GM18870 (cell line): ENCODE measurements at regions not wholly inside any gene's neighbourhood (a gene's known extent, or its start where the extent isn't known, plus 50 kb on each side); places are given as distances from the start of the nearest gene placed in this dataset.

Experiments used
- ATAC-seq: cut with Tn5 transposase; IDR thresholded peaks from one replicate; pipeline ENCODE4 v1.9.1; 2021; ENCODE audit warnings: moderate library complexity; ENCODE audit not compliant: unreplicated experiment

DNA sequence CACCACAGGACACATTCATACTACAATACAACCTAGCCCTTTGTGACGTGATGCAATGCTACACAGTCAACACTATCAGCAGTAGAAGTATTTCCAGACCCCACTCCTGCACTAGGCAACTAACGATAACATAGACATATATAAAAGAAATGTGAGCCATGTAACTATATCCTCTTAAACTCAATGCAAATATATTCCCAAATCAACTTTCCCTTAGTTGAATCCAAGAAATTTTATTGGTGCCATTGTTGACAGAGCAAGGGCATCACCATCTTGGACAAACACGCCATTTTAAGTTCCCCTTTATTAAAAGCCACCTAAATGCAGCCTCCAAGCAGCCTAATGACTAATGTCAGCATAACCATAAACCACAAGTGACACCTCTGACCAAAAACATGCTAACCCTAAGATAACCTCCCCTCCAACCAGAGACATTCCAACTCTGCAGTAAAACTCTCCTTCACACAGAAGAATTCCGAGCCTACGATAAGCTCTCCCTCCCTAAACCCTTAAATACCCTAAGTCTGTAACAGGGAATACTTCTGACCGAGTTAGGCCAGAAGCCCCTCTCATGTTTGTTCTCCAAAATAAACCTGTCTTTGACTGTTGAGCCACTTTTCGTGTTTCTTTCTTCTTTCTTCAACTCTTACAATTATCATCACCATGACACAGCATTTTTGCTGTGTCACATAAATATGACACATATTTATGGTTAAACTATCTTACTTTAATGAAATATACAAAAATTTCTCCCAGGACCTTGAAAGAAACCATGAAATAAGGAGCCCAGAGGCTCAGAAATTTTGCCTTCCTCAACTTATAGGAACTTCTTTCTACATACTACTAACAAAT, 1497.8 kb downstream of the EFNA5 start:
- no peak for ATAC-seq

DNA sequence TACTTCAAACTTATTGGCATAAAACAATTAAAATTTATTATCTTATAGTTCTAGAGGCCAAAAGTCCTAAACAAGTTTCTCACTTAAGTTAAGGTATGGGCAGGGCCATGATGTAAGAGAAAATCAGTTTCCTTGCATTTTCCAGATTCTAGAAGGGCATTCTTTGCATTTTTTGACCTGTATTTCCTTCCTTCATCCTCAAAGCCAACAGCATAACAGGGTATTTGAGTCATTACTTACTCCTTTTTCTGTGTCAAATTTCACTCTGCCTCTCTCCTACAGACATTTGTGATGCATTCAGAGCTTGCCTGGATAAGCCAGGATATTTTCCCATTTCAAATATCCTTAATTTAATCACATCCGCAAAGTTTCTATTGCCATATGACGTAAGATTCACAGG, 1499.0 kb downstream of the EFNA5 start:
- ATAC-seq = no peak

DNA sequence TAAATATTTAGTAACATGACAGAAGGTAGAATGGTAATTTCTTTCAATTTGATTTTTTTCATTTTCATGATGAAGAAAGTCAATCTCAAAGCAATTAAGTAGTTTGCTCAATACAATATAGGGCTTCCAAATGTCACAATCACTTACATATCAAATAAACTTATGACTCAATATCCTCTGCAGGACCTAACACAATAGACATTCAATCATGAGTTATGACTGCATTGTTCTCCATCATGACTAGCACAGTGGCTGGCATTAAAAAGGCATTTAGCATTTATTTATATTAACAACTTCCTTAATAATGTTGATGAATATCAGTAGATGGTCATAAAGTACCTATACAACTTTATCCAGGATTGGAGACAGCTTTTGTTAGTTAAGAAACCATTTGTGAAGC, 1499.6 kb downstream of the EFNA5 start:
- ATAC-seq = no peak

DNA sequence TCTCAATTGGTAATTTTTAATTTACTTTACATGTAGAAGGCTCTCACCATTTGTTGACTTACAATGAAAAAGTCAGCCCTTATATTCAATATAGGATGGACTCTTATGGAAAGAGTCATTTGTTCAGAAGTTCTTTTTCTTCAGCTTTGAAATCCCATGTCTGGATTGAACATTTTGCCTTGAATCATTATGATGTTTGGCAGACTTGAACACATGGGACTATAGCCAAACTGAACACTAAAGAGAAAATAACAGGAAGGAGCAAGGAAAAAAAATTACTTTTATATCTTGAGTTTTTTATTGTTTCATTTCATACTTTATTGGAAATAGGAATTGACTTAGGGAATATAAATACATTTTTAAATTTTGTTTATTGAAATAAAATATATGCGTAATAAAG, 1503.0 kb downstream of the EFNA5 start:
- no peak for ATAC-seq

DNA sequence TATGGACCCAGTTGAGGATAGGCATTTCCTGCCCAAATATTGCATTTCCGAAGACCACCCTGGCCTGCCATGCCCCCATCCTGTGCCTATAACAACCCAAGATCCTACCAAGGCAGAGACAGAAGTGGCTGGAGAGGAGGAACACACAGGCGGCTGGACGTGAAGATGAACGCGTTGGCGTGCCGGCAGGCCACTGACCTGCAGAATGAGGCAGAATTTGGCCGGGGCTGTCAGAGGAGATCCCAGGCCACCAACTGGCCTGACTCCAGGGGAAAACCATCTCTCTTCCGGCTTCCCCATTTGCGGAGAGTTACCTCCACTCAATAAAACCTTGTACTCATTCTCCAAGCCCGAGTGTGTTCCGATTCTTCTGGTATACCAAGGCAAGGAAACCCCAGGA, 1507.5 kb downstream of the EFNA5 start:
- ATAC-seq = no peak

DNA sequence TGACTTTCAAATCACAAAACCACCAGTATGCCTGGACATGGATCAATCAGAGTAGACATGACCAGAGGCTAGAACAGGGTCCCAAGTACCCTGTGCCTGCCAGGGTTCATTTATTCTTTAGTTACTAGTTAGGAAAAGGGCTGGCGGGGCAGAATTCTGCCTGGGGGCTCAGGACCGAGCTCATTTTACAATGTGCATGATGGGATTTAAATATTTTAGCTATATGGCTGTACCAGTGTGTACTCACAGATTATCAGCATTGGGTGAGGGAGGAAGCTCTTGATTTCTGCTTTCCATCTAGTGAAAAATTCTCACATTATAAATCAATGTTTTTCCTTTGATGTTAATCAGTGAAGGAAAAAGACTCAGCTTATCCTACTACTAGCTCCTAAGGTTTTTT, 1511.1 kb downstream of the EFNA5 start:
- no peak for ATAC-seq

DNA sequence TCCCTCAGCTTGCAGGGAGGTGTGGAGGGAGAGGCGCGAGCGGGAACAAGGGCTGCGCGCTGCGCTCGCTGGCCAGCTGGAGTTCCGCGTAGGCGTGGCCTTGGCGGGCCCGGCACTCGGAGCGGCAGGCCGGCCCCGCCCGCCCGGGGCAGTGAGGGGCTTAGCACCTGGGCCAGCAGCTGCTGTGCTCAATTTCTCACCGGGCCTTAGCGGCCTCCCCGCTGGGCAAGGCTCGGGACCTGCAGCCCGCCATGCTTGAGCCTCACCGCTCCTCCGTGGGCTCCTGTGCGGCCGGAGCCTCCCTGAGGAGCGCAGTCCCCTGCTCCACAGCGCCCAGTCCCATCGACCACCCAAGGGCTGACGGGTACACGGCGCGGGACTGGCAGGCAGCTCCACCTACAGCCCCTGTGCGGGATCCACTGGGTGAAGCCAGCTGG, 1516.4 kb downstream of the EFNA5 start:
- no peak for ATAC-seq

DNA sequence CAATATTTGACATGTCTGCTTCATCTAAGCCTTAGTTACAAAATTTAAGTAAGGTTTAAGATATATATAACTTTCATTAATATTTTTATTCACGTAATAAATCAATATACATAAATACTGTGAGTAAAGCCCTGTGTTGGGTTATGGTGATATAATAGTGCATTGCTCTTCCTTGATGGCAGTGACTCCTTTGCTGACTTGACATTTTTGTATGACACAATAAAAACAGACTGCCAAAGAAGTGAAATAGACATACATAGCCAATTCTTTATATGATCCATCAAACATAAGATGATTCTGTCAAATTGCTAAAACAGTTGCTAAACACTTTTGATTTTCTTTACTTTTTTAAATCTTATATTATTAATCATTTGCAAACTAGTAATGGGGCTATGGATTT, 1518.2 kb downstream of the EFNA5 start:
- ATAC-seq = no peak

DNA sequence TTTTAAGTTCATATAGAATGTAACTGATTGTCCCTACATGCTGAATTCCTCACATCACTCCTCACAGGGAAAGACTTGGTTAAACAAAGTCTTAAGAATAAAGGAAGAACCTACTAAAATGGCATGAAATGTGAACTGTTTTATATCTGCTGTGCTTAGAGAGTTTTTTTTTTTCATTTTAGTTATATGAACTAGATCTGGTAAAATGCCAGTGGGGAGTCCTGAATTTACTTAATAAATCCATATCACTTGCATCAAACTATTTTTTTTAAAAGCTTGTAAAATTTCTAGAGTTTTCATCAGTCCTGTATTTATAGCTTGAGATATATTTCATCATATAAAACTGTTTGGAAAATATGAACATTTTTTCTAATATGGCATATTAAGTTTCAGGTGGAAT, 1528.6 kb downstream of the EFNA5 start:
- ATAC-seq = no peak

DNA sequence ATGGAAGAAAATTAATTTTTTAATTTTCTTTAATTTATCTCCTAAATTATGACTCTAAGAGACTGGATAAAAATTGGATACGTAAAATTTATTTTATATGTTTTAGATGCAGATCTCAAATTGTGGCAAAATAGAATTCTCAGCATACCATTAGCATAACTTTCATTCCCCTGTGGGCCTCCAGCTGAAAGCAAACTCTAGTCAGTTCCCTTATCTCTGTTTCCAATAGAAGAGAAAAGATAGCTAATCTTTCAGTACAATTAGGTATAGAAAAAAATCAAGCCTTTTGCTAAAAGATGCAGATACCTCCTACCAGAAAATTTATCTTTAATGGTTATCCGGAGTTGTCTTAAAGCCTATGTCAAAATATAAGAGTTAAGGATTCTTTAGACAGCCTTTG, 1530.6 kb downstream of the EFNA5 start:
- no peak for ATAC-seq

DNA sequence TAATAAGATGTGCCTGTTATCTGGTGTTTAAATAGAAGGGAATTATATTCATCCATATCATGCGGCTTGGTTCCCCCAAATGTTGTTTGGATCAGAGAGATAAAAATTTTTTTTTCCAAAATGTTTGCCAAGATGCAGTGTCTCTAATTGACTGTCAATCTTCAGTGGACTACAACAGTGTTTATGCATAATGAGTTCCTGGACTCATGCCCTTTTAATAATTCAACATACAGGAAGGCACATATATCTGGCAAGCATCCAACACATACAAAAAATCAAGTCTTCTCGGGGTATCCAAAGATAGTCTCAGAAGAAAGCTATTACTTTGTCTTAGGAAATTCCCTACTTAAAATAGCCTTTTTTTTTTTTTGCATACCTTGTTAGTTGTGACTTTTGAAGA, 1534.7 kb downstream of the EFNA5 start:
- no peak for ATAC-seq

DNA sequence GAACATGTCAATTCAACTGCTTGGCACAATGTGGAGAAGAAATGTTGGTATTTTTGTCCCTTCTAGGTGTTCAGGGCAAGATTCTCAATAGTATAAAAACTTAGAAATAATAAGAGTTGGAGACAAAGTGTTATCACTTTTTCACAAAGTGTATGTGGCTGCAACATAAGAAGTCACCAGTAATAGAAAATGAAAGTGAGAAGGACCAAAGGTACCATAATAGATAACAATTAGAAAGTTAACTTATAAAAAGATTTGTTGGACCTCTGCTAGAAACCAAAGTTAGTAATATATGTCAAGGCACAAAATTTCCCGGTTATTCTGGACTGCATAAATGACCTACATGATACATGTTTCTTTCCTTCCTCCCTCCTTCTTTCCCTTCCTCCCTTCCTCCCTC, 1535.3 kb downstream of the EFNA5 start:
- ATAC-seq = no peak

DNA sequence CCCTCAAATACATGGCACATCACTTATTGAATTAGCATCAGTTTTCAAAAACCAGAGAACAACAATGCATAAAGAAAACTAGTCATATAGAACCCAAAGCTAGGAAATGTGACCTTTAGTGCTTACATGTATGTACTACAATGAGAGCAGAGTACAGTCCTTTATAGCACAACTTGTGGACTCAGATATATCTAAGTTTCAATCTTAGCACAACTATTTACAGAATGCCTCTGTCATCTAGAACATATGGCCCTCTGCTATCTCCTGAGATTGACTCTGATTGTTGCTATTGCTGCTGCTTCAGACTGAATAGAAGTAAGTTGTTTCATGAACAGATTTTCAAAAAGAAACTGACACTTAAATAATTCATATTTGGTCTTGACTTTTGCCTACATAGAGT, 1536.2 kb downstream of the EFNA5 start:
- ATAC-seq = no peak

DNA sequence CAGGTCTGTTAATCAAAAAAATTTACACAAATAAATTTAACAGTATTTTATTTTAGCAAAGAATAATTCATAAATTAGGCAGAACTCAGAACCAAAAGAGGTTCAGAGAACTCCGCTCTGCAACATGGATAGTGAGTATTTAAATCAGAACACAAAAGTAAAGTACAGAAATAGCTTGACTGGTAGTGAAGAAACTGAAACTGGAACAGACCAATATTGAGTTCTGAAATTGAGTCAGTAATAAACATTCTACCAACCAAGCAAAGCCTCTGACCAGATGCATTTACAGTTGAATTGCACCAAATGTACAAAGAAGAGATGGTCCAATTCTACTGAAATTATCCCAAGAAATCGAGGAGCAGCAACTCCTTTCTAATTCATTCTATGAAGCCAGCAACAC, 1542.8 kb downstream of the EFNA5 start:
- peak; percentile 98 for ATAC-seq

DNA sequence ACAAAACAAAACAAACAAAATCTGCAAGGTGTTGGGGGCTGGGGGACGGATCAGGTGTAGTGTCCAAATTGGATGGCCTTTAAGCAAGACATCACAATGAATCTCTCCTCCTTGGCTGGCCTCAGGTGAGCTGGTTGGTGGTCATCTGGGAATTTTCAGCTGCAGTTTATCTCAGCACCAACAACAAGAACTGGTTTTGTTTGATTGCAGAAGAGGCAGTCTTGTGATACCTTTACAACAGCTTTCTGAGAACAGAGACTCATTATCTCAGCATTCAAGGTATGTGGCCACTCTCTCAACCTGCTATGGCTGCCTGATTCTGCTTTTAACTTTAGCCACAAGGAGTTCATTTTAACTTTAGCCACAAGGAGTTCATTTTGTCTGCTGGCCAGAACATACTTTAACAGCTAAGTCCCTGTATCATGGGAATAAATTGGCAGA, 1543.4 kb downstream of the EFNA5 start:
- ATAC-seq = peak; percentile 52

DNA sequence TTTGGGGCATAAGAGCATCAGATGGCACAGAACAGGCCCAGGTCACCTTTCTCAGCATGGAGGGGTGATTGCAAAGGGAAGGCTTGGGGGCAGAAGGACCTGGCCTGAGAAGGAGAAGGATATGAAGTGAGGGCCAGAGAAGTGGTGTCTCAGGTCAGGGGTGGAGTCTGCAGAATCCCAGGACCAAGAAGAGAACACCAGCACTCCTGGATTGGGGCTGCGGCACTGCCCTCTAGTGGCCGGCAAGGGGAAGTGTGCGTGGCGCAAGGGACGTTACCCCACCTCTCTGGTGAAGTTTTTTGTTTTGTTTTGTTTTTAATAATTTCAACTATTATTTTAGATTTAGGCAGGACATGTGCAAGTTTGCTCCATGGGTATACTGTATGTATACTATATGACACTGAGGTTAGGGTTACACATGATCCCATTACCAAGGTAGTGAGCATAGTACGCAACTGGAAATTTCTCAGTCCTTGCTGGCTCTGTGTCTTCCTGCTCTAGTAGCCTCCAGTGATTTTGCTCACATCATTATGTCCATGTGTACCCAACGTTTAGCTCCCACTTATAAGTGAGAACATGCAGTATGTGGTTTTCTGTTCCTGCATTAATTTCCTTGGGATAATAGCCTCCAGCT, 1548.6 kb downstream of the EFNA5 start:
- ATAC-seq = peak; percentile 83

DNA sequence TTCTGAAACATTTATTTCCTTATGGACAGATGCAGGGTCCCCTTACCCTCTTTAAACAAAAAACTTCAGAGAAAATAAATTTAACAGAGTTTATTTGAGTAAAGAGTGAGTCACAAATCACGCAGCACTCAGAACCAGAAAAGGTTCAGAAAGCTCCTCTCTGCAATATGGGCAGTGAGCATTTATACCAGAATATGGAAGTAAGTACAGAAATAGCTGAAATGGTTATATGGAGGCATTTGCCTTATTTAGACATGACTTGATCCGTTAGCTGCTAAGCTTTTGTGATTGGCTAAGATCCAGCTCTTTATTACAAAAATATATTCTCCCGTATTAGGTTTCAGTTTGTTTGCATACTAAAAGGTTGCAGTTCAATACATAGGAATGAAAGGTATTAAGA, 1554.1 kb downstream of the EFNA5 start:
- ATAC-seq = no peak

DNA sequence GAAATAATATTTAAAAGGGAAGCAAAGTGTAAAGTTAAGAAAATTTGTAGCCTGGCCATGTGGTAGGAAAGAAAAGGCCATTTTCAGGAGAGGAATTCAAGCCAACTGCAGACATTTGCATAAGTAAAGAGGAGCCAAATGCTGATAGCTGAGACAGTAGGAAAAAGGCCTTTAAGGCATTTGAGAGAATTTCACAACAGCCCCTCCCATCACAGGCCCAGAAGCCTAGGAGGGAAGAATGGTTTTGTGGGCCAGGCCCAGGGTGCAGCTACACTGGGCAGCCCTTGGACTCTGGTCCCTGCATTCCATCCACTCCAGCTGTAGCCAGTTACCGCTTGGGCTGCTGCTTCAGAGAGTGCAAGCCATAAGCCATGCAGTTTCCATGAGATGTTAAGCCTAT, 1556.8 kb downstream of the EFNA5 start:
- ATAC-seq = no peak

DNA sequence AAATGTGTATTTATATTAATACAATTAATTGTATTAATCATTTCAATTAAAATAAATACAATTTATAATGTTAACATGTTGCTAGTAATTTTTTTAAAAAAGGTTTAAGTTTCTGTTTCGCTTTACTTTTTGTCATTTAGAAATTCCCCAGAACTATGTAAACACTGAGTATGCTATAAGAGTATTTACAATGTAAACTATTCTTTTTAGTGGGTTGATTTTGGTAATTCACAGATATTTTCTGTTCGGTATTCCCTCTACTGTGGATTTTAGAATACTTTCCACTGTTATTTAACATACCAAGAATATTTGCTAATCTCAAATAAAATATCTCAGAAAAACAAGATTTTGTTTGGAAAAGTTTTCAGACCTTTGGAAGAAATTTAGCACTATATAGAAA, 1564.4 kb downstream of the EFNA5 start:
- no peak for ATAC-seq

DNA sequence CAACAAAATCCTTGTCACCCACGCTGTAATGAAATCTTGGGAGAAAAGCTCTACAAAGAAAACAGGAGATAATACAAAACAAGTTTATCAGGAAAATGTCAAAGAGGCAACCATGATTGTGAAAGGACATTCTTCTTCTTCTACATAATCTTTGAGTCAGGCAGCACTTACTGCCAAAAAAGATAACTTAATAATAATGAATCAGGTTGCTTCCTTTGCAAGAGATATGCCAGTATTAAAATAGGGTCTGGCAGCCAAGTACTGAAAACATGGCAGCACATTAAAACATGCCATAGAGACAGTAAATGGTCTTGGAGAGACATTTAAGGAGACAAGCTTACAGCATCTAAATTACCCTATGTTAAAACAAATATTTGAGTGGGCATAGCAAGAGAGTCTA, 1573.4 kb downstream of the EFNA5 start:
- no peak for ATAC-seq

DNA sequence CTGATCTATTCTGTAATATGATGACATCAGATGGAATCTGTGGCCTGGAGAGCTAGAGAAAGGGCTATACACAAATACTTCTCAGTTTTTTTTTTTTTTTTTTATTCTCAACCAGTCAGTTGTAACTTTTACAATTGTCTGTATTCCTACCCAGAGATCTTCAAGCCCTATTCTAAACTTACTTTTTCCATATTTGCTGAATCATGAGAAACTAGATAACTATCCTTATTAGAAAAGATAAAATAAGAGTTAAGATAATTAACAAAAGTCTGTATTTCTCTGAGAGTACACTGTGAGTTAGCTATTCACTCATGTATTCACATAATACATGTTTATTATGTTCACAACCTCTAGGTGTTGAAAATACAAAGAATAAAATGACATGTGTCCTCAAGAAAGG, 1575.9 kb downstream of the EFNA5 start:
- ATAC-seq = no peak

DNA sequence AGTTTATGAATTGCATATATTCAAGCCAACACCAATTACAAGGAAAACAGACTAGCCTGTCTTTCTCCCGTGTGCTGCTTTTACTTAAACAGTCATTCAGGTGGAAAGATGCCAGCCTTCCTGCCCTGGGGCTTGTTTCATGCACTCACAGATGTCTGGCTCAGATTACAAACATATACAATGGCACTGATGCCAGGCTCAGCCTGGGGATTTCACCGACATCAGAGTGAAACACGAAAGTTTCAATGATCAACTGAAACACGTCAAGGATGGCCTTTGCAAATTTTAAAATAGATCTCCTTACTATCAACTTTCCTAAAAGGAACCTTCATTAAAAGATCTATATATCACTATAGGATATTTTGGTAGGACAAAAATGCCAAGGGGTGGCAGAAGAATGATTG, 1576.5 kb downstream of the EFNA5 start:
- ATAC-seq = no peak

DNA sequence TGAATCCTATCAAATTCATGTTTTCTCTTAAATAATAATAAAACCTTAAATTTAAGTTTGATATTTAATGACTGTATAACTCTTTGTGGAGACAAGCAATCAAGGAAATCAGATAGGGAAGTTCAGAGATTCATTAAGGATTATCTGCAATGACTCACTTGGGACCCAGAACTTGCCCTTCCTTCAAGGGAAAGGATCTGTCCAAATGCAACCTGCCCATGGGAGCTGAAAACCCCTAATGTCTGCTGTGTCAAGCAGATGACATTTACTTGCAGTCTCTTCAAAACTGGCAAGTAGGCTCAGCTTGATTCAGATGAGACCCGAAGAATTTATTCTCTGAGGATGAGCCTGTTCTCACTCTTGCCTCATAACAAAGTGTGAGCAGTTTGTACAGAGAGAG, 1577.6 kb downstream of the EFNA5 start:
- no peak for ATAC-seq
